ENCODE measurements at regions not wholly inside any gene's neighbourhood (a gene's known extent, or its start where the extent isn't known, plus 50 kb on each side); places are given as distances from the start of the nearest gene placed in this dataset.
"Not testable (repeated sequence)": the region's sequence is repeated elsewhere in the genome, so short reads cannot be mapped to it uniquely, and the experiment has no call there.

- Mint-ChIP-seq H3K9me3 (no peaks in the 10 kb centered on the region), H3K36me3 (no peaks in the 10 kb centered on the region), H3K27ac (no peak overlapping the region), H3K4me3 (no peak overlapping the region), H3K4me1 (no peaks in the 10 kb centered on the region), H3K27me3 (no peaks in the 10 kb centered on the region)
- DNase-seq: no peak
Measured at GRCh38 chr18:66966171-66966570, 362.3 kb upstream of the CDH19 start.

GRCh38 chr18:66958309-66958708 is 354.4 kb upstream of the CDH19 start:
- DNase-seq: no peak
- H3K27me3 Mint-ChIP-seq: no peaks in the 10 kb centered on the region
- H3K9me3 Mint-ChIP-seq: peaks cover 1% of the 10 kb centered on the region
- no peaks in the 10 kb centered on the region for H3K4me1 Mint-ChIP-seq
- no peak overlapping the region for H3K27ac Mint-ChIP-seq
- H3K4me3 Mint-ChIP-seq: no peak overlapping the region
- no peaks in the 10 kb centered on the region for H3K36me3 Mint-ChIP-seq

GRCh38 chr18:66951750-66952149 is 347.9 kb upstream of the CDH19 start:
- H3K9me3 Mint-ChIP-seq: peaks cover 4% of the 10 kb centered on the region
- no peaks in the 10 kb centered on the region for H3K4me1 Mint-ChIP-seq
- H3K4me3 Mint-ChIP-seq: no peak overlapping the region
- no peaks in the 10 kb centered on the region for H3K27me3 Mint-ChIP-seq
- no peak overlapping the region for H3K27ac Mint-ChIP-seq
- H3K36me3 Mint-ChIP-seq: no peaks in the 10 kb centered on the region
- DNase-seq: no peak

GRCh38 chr18:66949419-66949818 is 345.5 kb upstream of the CDH19 start:
- no peaks in the 10 kb centered on the region for H3K4me1 Mint-ChIP-seq
- no peak for DNase-seq
- H3K4me3 Mint-ChIP-seq: no peak overlapping the region
- peaks cover 4% of the 10 kb centered on the region for H3K9me3 Mint-ChIP-seq
- no peaks in the 10 kb centered on the region for H3K27me3 Mint-ChIP-seq
- H3K36me3 Mint-ChIP-seq: no peaks in the 10 kb centered on the region
- H3K27ac Mint-ChIP-seq: no peak overlapping the region

- Mint-ChIP-seq H3K36me3 (no peaks in the 10 kb centered on the region), H3K4me3 (no peak overlapping the region), H3K9me3 (peaks cover 2% of the 10 kb centered on the region), H3K27ac (no peak overlapping the region), H3K27me3 (no peaks in the 10 kb centered on the region), H3K4me1 (no peaks in the 10 kb centered on the region)
- DNase-seq: no peak
Measured at GRCh38 chr18:66937546-66937945, 333.7 kb upstream of the CDH19 start.

GRCh38 chr18:66931010-66931409 is 327.1 kb upstream of the CDH19 start:
- no peaks in the 10 kb centered on the region for H3K36me3 Mint-ChIP-seq
- no peak overlapping the region for H3K27ac Mint-ChIP-seq
- no peak overlapping the region for H3K4me3 Mint-ChIP-seq
- no peak for DNase-seq
- H3K27me3 Mint-ChIP-seq: no peaks in the 10 kb centered on the region
- no peaks in the 10 kb centered on the region for H3K9me3 Mint-ChIP-seq
- H3K4me1 Mint-ChIP-seq: no peaks in the 10 kb centered on the region

GRCh38 chr18:66916834-66917233 is 312.9 kb upstream of the CDH19 start:
- no peaks in the 10 kb centered on the region for H3K9me3 Mint-ChIP-seq
- no peaks in the 10 kb centered on the region for H3K27me3 Mint-ChIP-seq

GRCh38 chr18:66900837-66901236 is 296.9 kb upstream of the CDH19 start:
- H3K27me3 Mint-ChIP-seq: no peaks in the 10 kb centered on the region
- H3K36me3 Mint-ChIP-seq: no peaks in the 10 kb centered on the region
- no peak overlapping the region for H3K4me3 Mint-ChIP-seq
- H3K27ac Mint-ChIP-seq: no peak overlapping the region
- DNase-seq: no peak
- no peaks in the 10 kb centered on the region for H3K4me1 Mint-ChIP-seq
- peaks cover 2% of the 10 kb centered on the region for H3K9me3 Mint-ChIP-seq

More at GRCh38 chr18:66916834-66917233, 312.9 kb upstream of the CDH19 start:
- Mint-ChIP-seq H3K4me1 (no peaks in the 10 kb centered on the region), H3K36me3 (no peaks in the 10 kb centered on the region), H3K27ac (no peak overlapping the region), H3K4me3 (no peak overlapping the region)
- no peak for DNase-seq

GRCh38 chr18:66895631-66896030 is 291.7 kb upstream of the CDH19 start:
- no peaks in the 10 kb centered on the region for H3K36me3 Mint-ChIP-seq
- no peaks in the 10 kb centered on the region for H3K4me1 Mint-ChIP-seq
- no peak overlapping the region for H3K4me3 Mint-ChIP-seq
- no peak for DNase-seq
- no peaks in the 10 kb centered on the region for H3K27me3 Mint-ChIP-seq
- no peak overlapping the region for H3K27ac Mint-ChIP-seq
- peaks cover 2% of the 10 kb centered on the region for H3K9me3 Mint-ChIP-seq

GRCh38 chr18:66894851-66895250 is 291.0 kb upstream of the CDH19 start:
- Mint-ChIP-seq H3K4me3 (no peak overlapping the region), H3K27me3 (no peaks in the 10 kb centered on the region), H3K4me1 (no peaks in the 10 kb centered on the region), H3K27ac (no peak overlapping the region), H3K9me3 (peaks cover 2% of the 10 kb centered on the region), H3K36me3 (no peaks in the 10 kb centered on the region)
- DNase-seq: no peak

GRCh38 chr18:66892388-66892787 is 288.5 kb upstream of the CDH19 start:
- H3K27ac Mint-ChIP-seq, H3K36me3 Mint-ChIP-seq, H3K27me3 Mint-ChIP-seq, H3K4me1 Mint-ChIP-seq, H3K4me3 Mint-ChIP-seq, DNase-seq, H3K9me3 Mint-ChIP-seq: not testable (repeated sequence)

- Mint-ChIP-seq H3K27me3 (no peaks in the 10 kb centered on the region), H3K36me3 (no peaks in the 10 kb centered on the region), H3K4me1 (no peaks in the 10 kb centered on the region), H3K4me3 (no peak overlapping the region), H3K27ac (no peak overlapping the region), H3K9me3 (no peaks in the 10 kb centered on the region)
- DNase-seq: no peak
Measured at GRCh38 chr18:66874812-66875474, 271.1 kb upstream of the CDH19 start.

- no peaks in the 10 kb centered on the region for H3K9me3 Mint-ChIP-seq
- no peaks in the 10 kb centered on the region for H3K27me3 Mint-ChIP-seq
- no peak overlapping the region for H3K4me3 Mint-ChIP-seq
- H3K4me1 Mint-ChIP-seq: no peaks in the 10 kb centered on the region
- no peak for DNase-seq
- no peaks in the 10 kb centered on the region for H3K36me3 Mint-ChIP-seq
- no peak overlapping the region for H3K27ac Mint-ChIP-seq
Measured at GRCh38 chr18:66874375-66874774, 270.5 kb upstream of the CDH19 start.

- H3K4me1 Mint-ChIP-seq: no peaks in the 10 kb centered on the region
- H3K27me3 Mint-ChIP-seq: no peaks in the 10 kb centered on the region
- H3K9me3 Mint-ChIP-seq: no peaks in the 10 kb centered on the region
- H3K4me3 Mint-ChIP-seq: no peak overlapping the region
- H3K27ac Mint-ChIP-seq: no peak overlapping the region
- no peak for DNase-seq
- H3K36me3 Mint-ChIP-seq: no peaks in the 10 kb centered on the region
Measured at GRCh38 chr18:66873899-66874298, 270.0 kb upstream of the CDH19 start.

GRCh38 chr18:66872277-66872676 is 268.4 kb upstream of the CDH19 start:
- no peak overlapping the region for H3K4me3 Mint-ChIP-seq
- no peak for DNase-seq
- no peaks in the 10 kb centered on the region for H3K27me3 Mint-ChIP-seq
- no peaks in the 10 kb centered on the region for H3K36me3 Mint-ChIP-seq
- no peaks in the 10 kb centered on the region for H3K9me3 Mint-ChIP-seq
- H3K4me1 Mint-ChIP-seq: no peaks in the 10 kb centered on the region
- H3K27ac Mint-ChIP-seq: no peak overlapping the region

- Mint-ChIP-seq H3K27me3 (no peaks in the 10 kb centered on the region), H3K36me3 (no peaks in the 10 kb centered on the region), H3K9me3 (no peaks in the 10 kb centered on the region), H3K4me3 (no peak overlapping the region), H3K4me1 (no peaks in the 10 kb centered on the region), H3K27ac (no peak overlapping the region)
- no peak for DNase-seq
Measured at GRCh38 chr18:66867653-66868052, 263.8 kb upstream of the CDH19 start.
